NCI-H748 treated with DMSO at 0.1 percent for 48 hours (cell line): ENCODE measurements at regions not wholly inside any gene's neighbourhood (a gene's known extent, or its start where the extent isn't known, plus 50 kb on each side); places are given as distances from the start of the nearest gene placed in this dataset.
"Not testable (repeated sequence)": the region's sequence is repeated elsewhere in the genome, so short reads cannot be mapped to it uniquely, and the experiment has no call there.

Experiments used
- DNase-seq: peaks from one replicate; lab custom pipeline; 2025; lab: John Stamatoyannopoulos, UW

- no peak for DNase-seq
Measured at GRCh38 chr2:428591-428990, 140.7 kb upstream of the ALKAL2 start.

DNA sequence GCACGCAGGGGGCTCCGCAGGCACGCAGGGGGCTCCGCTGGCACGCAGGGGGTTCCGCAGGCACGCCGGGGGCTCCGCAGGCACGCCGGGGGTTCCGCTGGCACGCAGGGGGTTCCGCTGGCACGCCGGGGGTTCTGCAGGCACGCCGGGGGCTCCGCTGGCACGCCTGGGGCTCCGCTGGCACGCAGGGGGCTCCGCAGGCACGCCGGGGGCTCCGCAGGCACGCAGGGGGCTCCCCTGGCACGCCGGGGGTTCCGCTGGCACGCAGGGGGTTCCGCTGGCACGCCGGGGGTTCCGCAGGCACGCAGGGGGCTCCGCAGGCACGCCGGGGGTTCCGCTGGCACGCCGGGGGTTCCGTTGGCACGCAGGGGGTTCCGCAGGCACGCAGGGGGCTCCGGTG is 138.8 kb upstream of the ALKAL2 start:
- not testable (repeated sequence) for DNase-seq

DNA sequence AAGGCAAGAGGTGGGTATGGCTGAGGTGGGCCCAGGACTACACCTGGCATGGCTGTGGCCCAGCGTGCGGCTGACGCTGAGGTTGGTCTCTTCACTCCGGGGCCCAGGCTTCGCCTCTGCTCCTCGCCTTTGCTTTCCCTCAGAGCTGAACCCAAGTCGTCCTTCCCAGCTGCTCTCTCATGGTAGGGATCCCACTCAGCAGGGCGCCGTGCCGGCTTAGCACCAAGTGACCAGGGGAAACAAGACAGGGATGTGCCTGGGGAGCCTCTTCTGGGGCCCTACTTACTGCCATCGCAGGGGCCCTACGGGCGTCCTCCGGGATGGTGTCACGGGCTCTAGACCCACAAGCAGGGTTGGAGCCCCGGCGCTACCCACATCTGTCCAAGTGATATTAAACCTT is 138.1 kb upstream of the ALKAL2 start:
- no peak for DNase-seq

DNA sequence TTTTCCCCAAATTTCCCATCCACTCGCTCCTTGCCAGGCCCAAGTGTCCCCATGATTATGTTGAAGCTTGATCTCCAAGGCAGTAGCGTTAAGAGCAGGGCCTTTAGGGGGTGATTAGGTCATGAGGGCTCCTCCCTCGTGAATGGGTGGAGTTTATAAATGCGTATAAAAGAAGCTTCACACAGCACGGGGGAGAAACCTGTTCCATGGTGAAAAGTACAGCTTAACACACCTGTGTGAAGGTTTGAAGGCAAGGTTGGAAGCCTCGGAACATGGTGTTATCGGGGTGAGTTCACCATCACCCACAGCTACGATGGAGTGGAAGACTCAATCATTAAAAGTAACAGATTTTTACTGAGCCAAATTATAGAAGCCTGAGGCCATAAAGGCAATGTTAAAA is 137.4 kb upstream of the ALKAL2 start:
- no peak for DNase-seq

DNA sequence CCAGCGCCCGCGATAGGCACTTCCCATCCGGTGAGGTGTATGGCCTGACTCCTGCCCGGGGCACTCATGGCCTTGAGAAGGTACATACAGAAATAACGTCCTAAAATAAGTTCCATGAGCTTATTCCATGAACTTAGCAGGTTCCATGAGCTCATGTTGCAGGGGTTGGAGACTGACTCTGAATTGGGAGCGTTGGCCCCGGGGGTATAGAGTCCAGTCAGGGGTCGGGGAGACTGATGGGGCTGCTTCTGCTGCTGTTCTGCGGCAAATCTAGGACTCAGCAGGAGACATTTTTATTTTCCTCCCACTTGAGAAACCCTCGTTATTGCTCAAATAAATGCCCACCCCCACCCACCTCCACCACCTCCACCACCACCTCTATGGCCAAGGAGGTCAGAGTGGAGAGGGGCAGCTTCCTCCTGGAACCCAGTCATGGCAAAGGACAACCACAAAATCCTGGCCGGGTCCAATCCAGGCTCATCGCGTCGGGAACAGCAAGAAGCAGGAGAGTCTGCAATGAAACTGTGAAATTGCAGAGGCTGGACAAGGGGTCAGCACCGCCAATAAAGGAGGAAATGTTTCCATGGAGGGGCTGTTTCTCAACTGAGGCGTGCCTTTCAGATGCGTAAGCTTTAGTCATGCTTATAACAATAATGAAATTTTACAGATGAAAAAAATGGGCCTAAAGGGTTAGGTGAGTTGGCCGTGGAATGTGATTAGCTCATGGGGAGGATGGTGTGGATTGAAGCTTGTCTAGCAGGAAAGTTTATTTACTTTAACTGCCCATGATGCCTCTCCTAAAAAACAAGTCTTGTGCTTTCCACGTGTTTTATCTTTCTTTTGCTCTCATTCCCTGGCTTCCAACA is 136.6 kb upstream of the ALKAL2 start:
- DNase-seq, result no peak

DNA sequence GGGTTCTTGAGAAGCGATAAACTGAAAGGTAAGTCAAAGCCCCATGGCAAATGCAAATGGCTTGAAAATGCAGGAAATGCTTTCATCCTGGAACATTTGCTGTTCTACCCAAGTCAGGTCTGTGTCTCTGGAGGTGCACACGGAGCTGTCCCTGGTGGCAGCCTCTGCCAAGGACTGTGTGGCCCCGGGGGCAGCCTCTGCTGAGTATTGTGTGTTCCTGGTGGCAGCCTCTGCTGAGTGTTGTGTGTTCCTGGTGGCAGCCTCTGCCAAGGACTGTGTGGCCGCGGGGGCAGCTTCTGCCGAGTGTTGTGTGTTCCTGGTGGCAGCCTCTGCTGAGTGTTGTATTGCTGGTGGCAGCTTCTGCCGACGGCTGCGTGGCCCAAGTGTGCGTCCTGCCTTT is 135.6 kb upstream of the ALKAL2 start:
- no peak for DNase-seq

- DNase-seq, result no peak
Measured at GRCh38 chr2:422676-423435, 135.0 kb upstream of the ALKAL2 start.

GRCh38 chr2:421406-421805 is 133.5 kb upstream of the ALKAL2 start:
- no peak for DNase-seq

- DNase-seq, result no peak
Measured at GRCh38 chr2:419687-420317, 131.9 kb upstream of the ALKAL2 start.

DNA sequence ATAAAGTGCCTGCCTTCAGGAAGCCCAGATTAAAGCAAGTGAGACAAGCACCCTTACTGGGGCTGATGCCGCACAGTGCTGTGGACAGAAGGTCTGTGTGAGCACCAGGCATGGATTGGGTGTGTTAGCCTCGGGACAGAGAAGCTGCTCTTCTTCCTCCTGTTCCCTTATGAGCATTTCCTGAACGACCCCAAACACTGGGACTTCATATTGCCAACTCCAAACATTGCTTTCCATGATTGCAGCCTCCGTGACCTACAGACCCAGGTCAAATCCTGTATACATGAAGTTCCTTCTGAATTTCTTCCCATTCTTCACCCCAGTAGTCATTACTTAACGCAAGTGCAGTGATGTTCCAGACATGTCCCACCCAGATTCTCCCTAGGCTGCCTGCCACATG is 129.8 kb upstream of the ALKAL2 start:
- no peak for DNase-seq

DNA sequence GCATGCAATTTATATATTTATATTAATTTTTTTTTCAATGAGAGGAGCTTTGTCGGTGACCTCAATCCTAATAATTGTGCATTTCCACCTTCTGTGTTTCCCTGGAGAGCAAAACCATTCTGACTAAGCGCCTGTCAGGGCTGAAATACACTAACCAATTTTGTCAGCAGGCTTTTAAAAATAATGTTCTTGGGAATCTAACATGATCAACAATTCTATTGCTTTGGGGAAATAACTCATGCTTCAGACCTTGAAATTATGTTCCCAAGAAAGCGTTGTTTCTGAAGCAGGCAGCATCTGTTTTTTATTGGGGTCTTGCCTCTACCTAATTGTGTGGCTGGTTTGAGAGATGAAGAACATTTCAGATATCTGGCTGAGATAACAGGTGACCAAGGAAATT is 129.1 kb upstream of the ALKAL2 start:
- DNase-seq, result no peak

- DNase-seq, result no peak
Measured at GRCh38 chr2:415986-416610, 128.2 kb upstream of the ALKAL2 start.

DNA sequence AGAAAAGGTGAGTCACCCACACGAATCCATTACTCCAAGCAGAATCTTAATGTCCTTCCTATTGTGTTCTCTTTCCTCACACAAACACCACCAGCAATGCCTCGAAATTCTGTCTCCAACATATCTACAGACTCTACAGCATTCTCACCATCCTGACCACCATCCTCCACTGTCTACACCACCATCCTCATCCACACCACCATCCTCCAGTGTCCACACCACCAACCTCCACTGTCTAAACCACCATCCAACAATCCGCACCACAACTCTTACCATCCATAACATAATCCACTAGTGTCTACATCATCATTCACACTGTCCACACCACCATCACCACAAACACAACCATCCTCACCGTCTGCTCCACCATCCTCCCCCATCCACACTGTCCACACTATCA is 121.6 kb upstream of the ALKAL2 start:
- DNase-seq, result no peak

GRCh38 chr2:407630-408029 is 119.7 kb upstream of the ALKAL2 start:
- DNase-seq, result no peak

DNA sequence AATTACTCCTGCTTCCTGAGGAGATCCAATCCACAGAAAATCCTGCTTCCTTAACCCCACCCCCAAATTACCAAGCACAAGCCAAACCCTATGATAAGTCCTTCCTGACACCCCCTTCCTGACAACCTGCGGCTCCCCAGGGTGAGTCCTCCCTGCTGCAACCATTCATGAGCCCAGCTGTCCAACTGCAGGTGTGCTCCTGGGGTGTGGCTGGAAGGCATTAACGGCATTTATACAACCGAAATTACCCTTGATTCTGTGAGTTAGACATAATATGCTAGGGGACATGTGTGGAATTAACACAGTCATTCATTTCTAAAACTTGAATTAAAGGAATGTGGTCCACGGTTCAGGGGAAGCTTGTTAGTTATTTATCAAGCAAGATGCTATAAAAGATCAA is 119.0 kb upstream of the ALKAL2 start:
- peak; percentile 44 for DNase-seq

DNA sequence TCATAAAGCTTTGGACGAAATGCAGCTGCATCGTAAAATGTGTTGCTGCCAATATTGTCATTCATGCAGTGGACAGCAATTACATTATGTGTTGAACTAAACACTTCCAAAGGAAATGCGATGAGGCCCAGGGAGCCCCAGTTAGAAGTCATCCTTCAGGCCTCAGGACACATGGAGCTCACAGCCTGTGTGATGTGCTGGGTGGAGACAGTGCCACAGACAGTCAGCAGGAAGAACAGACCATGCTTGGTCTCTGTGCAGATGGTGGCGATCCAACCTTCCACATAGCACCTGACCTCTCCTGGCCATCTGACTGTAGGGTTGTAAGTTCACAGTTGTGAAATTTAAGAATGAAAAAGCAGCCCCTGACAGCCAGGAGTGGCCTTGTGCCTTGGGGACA is 118.3 kb upstream of the ALKAL2 start:
- no peak for DNase-seq

DNA sequence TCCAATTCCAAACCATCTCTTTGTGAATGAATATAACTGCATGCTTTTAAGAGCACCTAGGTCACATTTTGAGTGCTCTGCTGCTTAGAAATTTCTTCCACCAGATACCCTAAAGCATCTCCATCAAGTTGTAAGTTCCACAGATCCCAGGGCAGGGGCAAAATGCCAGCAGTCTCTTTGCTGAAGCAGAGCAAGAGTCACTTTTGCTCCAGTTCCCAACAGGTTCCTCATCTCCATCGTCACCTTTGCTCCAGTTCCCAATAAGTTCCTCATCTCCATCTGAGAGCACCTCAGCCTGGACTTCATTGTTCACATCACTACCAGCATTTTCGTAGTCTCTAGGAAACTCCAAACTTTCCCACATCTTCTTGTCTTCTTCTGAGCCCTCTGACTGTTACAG is 116.7 kb upstream of the ALKAL2 start:
- DNase-seq, result no peak

DNA sequence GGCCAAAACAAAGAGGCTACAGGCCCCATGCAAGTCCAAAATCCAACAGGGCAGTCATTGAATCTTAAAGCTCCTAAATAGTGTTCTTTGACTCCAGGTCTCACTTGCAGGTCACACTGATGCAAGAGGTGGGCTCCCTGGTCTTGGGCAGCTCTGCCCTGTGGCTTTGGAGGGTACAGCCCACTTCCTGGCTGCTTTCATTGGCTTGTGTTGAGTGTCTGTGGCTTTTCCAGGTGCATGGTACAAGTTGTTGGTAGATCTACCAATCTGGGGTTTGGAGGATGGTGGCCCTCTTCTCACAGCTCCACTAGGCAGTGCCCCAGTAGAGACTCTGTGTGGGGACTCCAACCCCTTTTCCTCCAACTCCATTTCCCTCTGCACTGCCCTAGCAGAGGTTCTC is 115.8 kb upstream of the ALKAL2 start:
- no peak for DNase-seq

DNA sequence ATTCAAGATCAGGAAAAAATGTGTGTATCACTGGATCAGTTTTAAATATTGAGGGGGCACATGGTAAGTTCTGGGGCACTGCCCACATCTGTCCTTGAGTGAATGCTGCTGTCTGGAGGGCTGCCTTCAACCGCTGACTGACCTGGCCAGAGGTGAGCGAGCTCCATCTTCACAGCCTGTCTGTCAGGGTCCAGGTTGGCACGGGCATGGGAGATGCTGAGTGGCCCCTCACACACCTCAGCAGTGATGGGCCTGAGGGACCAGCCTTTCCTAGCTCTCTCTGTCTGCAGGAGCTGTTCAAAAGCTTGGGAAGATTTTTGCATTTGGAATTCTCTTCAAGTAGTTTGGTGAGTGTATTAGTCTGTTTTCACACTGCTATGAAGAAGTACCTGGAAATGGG is 114.8 kb upstream of the ALKAL2 start:
- no peak for DNase-seq

DNA sequence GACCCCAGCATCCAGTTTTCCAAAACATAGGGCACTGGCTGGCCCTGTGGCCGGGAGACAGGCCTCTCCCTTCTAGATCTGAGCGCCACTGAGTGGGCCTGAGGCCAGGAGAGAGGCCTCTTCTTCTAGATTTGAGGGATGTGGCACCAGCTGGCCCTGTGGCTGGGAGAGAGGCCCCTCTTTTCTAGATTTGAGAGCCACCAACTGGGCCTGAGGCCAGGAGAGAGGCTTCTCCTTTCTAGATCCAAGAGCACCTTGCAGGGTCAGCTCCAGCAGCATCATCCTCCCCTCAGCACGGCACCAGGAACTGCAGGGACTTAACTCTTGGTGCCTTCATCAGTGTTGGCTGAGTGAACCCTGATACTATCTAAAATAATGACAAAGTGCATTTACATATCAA is 114.3 kb upstream of the ALKAL2 start:
- no peak for DNase-seq

GRCh38 chr2:401019-401679 is 113.3 kb upstream of the ALKAL2 start:
- DNase-seq, result no peak

DNA sequence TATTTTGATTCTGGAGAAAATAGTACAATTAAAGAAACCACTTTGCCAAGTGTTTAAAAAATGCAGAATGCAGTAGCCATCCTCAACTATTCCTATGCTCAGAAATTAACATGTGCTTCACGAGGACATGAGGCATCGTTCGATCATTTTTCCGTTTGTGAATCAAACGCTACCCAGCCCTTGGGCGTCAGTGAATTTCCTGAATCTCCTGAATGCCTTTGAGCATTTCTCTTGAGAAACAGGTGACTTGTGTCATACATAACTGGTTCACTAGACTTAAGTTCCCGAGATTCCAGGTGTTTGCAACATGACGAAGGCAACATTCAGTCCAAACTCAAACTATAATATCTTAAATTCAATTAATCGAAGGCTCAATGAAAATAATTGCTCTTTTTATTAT is 110.0 kb upstream of the ALKAL2 start:
- DNase-seq, result no peak
